Activated CD4-positive, alpha-beta T cell treated with anti-CD3 and anti-CD28 coated beads, Interleukin-10, Interleukin-2, amounts not matched to agents 100 ng/mL and 50 ng/mL, durations not matched to agents 16 hours and 8 hours (primary cell): ENCODE measurements at regions not wholly inside any gene's neighbourhood (a gene's known extent, or its start where the extent isn't known, plus 50 kb on each side); places are given as distances from the start of the nearest gene placed in this dataset.

Experiments
- DNase-seq: peaks from one replicate; pipeline ENCODE4 v3.0.0-alpha.2; 2020

DNA sequence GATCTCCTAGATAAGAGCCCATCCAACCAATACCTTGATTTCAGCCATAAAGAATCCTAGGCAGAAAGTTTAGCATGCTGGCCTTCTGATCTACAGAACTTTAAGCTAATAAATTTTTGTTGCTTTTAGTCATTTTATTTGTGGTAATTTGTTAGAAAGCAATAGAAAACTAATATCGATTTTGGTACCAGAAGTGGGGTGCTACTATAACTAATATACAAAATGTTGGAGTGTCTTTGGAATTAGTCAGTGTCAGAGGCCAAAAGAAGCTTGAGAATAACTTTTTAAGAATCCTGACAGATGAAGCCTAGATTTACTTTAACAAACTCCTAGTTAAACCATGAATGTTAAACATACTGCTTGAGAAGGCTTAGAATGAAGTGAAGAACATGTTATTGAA is 83.6 kb upstream of the HSF2 start:
- no peak for DNase-seq

DNA sequence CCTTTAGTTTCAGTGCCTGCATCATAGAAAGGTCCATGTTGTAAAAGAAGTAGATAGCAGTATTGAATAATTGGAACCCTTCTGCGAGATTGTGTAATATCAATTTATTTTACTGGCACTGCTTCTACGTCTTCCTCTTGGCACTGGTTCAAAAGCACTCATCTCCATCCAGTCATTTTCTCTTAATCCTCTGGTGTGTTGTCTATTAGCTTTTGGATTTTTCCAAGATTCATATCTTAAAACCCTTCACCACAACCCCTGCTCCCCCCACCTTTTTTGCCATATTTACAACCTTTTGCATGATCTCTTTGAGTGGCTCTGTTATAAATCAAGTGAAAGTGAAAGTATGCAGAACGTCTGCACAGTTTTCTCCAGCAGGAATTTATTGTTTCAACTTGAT is 76.6 kb upstream of the HSF2 start:
- DNase-seq, result no peak

DNA sequence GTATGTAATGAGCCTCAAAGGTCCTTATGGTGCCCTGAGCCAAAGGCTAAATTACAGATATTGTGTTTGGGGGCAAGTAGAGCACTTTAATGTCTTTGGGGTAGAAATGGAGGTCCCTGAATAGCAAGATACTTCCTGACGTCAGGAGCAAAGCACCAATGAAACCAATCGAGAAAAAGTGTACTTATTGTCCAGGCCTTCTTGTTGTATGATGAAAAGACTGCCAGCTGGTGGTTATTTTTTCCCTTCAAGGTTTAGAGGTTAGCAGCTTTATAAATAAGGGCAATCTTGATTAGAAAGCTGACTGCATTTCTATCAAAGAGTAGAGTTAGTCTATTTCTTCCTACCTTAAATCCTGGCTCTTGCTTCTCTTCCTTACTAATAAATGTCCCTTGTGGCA is 76.1 kb upstream of the HSF2 start:
- no peak for DNase-seq

DNA sequence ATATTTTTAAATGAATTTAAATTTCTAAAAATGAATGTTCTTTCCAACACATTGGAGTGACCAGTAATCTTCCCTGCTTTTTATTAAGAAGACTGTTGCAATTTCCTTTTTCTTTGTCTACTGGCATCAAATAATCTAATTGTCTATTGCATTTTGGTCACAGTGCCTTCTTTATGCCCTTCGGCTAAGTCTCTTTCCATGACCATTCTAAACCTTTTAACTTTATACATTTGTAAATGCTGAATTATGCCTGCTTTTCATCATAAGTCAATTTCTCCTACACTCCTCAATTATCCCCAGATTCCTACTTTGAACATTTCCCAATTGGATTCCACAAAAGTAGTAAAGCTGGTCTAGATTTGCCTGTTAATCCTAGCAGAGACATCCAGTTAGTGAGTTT is 69.1 kb upstream of the HSF2 start:
- no peak for DNase-seq

DNA sequence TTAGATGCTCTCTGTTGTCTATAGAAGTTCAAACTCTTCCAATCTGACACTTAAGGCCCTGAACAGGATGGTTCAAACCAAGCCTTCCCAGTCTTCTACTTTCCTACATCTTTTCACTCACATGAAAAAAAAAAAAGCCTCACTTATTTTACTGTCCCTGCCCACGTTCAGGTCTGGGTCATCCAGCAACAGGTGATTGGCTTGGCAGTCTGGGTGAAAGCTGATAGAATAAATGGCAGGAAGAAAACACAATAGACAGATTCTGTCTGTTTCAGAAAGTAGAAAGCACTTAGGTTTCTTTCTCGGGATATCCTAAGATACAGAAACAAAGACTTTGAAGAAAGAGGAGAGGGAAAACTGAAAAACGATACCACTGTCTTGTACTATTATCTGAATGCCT is 61.8 kb upstream of the HSF2 start:
- DNase-seq, result no peak

DNA sequence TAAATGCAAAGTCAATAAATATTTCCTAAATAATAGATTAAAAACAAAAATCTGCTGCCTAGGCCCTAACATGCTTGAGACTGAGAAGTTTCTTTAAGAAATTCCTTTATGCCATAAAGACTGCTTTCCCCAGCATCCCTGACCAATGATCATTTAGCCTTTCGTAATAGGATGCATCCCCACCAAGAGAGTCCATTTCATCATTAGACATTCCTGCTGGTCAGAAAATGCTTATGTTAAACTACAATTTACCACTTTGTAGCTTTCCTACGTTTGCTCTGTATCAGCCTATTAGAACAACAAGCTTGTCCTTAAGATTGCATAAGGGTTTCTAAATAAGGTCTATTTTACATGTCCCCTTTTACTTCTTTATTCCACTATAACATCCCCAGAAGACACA is 59.8 kb upstream of the HSF2 start:
- no peak for DNase-seq

DNA sequence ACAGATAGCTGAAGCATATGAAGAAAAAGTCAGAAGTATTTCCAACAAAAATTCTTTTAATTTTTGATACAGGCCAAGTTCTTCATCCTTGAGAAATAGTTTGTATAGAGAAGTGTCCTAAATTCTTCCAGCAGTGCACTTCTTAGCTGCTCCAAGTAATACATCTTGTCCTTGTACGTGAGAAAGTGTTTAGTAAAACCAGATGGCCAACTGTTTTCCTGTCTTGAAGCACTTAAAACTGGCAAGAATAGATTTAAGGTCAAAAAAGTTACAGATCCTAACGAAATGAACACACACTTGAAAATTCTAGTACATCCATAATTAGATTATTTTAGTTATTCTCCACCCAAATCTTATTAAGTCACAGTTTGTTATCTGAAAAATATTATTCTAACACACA is 52.2 kb upstream of the HSF2 start:
- DNase-seq, result no peak

DNA sequence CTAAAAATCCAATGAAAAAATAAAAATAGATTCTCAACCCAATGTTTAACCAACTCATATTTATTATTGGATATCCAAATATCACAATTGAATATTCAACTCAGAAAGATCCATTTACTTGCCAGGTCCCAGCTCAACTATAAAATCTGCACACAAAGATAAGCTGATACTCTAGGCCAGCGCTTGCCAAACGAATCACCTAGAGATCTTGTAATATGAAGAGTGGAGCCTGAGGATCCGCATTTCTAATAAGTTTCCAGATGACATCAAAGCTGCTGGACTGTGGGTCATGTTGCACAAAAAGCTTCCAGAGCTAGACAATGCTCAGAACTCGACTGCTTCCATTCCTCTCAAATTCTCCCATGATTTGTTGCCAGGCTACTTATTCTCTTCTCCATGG is 51.7 kb upstream of the HSF2 start:
- no peak for DNase-seq
